Activated CD4-positive, alpha-beta T cell treated with anti-CD3 and anti-CD28 coated beads for 4 hours (primary cell): ENCODE measurements at regions not wholly inside any gene's neighbourhood (a gene's known extent, or its start where the extent isn't known, plus 50 kb on each side); places are given as distances from the start of the nearest gene placed in this dataset.

ENCODE experiments used
- DNase-seq, 2 donors: peaks; one replicate each; pipeline ENCODE4 v3.0.0-alpha.2; 2020

DNA sequence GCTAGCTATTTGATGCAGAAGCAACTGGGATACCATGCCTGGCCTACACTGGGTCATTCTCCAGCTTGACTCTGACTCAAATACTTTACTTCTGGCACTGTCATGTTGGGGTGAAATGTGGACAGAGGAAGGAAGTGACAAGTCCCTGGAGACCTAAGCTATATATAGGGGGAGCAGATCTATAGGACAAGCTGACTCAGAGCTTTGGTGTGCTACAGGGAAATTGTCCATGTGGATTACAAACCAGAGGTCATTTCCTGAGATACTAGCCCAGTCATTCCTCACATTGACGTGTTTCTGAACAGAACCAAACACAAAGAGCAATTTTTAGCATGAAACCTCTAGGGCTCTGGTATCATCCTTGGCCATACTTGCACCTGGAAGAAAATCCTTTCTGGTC lies 531.6 kb upstream of the CLINT1 start:
- no peak for DNase-seq

DNA sequence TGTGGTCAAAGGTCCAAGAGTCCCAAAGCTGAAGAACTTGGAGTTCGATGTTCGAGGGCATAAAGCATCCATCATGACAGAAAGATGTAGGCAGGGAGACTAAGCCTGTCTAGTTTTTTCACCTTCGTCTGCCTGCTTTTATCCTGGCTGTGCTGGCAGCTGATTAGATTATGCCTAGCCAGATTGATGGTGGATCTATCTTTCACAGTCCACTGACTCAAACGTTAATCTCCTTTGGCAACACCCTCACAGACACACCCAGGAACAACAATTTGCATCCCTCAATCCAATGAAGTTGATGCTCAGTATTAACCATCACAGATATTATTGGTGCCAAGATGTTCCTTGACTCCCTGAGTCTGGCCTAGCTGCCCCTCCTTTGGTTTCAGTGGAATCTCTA lies 530.8 kb upstream of the CLINT1 start:
- no peak for DNase-seq

GRCh38 chr5:158388021-158388420 lies 529.1 kb upstream of the CLINT1 start:
- no peak for DNase-seq

- DNase-seq: no peak
Measured at GRCh38 chr5:158387499-158387898, 528.6 kb upstream of the CLINT1 start.

- DNase-seq: no peak
Measured at GRCh38 chr5:158385982-158386381, 527.0 kb upstream of the CLINT1 start.

GRCh38 chr5:158384535-158385481 lies 525.9 kb upstream of the CLINT1 start:
- no peak for DNase-seq

DNA sequence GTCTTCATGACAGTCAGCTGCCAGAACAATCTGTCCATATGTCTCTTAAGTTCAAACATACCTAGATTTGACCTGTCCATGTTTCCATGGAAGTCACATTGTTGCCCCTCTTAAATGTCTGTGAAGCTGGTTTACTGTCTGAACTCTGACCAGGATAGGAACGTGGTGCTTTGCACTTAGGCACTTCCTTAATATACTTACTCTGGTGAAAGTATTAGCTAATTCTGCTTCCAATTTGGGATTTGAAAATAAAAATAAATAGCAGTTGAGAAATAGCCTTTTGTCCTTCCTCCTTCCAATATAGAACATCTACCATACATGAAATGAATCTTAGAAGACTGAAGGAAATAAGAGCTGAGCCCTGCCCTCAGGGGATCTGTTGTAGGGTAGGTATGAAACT lies 524.5 kb upstream of the CLINT1 start:
- no peak for DNase-seq

GRCh38 chr5:158382473-158382872 lies 523.5 kb upstream of the CLINT1 start:
- DNase-seq: no peak

- no peak for DNase-seq
Measured at GRCh38 chr5:158381614-158382160, 522.7 kb upstream of the CLINT1 start.

- DNase-seq: no peak
Measured at GRCh38 chr5:158380661-158381060, 521.7 kb upstream of the CLINT1 start.

- no peak for DNase-seq
Measured at GRCh38 chr5:158378931-158379330, 520.0 kb upstream of the CLINT1 start.

- DNase-seq: no peak
Measured at GRCh38 chr5:158376679-158377078, 517.7 kb upstream of the CLINT1 start.

- DNase-seq: no peak
Measured at GRCh38 chr5:158375531-158375930, 516.6 kb upstream of the CLINT1 start.

DNA sequence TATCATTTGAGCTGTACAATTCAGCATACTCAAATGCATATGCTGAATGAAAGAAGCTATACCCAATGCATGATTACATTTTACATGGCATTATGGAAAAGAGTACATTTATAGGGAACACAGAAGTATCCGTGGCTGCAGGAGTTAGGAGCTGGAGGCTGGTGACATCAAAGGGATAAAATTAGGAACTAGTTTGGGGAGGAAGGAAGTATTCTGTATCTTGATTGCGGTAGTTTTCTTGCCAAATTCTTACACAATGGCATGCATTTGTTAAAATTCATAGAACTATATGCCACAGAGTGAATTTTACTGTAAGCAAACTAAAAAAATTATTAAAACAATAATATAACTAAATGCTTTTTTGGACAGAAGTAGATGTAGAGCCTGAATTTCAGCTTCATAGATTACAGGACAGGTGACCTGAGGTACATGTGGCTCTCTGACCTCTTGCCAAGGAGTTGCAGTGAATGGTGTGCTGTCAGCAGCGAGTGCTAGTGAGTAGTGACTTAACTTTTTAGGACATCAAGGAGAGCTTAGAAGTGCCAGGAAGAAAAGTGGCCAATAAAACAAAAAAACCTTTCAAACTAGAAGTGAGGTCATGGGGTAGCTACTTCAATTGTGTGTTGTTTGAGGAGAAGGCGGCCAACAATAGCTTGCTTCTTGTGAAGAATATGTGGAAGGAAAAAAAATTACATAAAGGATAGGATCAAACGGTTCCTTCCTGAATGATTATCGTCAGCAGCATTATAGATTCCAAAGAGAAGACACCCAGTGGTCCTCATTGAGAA lies 514.9 kb upstream of the CLINT1 start:
- DNase-seq: no peak

- no peak for DNase-seq
Measured at GRCh38 chr5:158369241-158369640, 510.3 kb upstream of the CLINT1 start.

DNA sequence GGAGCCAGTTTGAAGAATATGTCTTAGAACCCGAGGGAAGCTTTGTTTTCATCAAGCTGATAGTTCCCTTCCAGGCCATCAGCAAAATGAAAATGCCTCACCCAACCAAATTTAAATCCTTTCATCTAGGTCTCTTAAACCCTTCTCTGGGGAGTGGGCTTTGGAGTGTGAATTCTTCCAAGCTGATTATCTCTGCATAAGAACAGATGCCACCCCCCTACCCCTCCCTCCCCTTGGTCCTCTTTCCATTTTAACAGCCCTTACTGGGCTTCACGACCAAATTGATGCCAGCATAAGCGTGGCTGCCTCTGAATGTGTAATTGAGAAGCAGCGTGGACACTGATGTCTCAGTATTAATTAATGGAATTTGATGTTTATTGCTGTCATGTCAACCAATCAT lies 509.7 kb upstream of the CLINT1 start:
- no peak for DNase-seq

DNA sequence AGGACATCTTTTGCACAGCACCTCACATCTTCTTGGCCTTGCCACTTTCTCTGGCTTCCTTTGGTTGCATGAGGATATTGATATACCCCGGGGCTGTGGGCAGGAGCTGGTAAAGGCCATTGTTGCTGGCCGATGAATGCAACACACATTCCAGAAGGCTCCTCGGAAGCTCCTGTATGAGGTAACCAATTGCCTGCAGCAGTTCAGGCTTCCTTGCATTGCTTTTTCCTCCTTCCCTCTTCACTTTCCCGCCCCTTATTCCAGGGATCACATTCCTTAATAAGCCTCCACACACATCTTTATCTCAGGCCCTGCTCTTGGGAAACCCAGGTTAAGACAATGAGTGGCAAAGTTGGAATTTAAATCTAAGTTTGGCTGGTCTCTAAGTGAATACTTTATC lies 505.4 kb upstream of the CLINT1 start:
- DNase-seq: no peak

DNA sequence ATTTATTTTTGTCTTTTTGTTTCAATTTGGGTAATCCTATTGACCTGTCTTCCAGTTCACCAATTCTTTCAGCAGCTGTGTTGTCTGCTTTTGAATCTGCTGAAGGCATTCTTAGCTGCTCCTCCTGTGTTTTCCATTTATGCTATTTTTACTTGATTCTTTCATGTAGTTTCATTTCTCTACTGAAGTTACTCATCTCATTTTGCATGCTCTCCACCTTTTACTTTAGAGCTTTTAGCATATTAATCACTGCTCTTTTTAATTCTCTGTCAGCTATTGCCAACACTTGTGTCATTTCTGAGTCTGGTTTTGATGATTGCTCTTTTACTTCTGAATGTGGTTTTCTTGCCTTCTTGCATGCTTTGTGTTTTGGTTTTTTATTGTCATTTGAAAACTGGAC lies 496.0 kb upstream of the CLINT1 start:
- DNase-seq: no peak

DNA sequence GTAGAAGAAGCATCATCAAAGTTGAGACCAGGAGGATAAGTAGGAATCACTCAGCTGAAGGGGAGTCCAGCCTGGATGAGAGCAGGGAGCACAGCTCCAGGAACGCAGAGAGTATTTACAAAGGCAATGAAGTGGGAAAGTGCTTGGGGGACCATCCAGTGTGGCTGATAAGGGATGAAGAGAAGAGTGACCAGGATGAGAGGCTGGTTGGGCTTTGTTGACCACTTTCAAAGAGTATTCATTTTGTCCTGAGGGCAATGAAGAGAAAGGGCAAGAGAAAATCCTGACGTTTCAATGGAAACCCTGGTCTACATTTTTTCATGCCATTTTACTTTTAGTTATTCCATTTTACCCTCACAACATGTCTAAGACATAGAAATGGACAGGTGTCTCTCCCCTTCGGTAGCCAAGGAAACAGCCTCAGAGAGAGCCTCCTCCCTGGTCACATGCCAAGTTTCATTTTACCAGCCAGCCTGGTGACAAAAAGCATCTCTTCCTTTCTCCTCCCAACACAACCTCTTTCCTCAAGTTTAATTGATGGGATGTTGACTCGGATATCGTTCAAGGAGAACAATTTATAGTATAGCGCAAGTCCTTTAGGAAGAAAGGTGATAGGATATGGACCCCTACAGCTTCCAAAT lies 492.7 kb upstream of the CLINT1 start:
- DNase-seq: no peak

DNA sequence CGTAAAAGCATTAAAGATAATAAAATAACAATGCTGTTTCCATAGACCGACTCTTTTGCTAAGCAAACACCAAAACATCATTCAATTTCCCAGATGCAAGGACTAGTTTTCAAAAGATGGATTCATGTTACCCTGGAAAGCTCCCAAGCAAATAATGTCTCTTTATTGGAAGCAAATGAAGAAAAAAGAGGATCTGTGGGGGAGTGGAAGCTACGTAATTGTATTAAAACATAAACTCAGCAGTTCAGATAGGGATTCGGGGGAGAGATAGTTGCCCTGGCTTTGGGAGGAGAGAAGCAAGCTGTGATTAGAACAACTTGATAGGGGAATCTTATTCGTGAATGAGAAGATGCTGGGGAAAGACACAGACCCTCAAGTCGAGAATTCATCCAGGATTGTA lies 491.0 kb upstream of the CLINT1 start:
- DNase-seq: no peak

- no peak for DNase-seq
Measured at GRCh38 chr5:158344376-158344775, 485.4 kb upstream of the CLINT1 start.

DNA sequence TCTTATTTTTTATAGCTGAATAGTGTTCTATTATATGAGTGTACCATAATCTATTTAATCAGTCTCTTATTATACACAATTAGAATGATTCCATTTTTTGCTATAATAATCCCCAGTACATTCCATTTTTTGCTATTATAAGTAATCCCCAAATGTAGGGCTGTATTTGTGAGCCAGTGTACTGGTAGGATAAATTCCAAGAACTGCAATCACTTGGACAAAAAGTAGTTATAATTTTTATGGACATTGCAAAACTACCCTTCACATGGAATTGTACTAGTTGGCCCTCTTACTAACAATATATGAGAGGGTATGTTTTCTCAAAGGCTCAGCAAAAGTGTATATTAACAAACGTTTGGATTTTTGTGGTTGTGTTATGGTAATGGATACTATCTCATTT lies 481.7 kb upstream of the CLINT1 start:
- no peak for DNase-seq

DNA sequence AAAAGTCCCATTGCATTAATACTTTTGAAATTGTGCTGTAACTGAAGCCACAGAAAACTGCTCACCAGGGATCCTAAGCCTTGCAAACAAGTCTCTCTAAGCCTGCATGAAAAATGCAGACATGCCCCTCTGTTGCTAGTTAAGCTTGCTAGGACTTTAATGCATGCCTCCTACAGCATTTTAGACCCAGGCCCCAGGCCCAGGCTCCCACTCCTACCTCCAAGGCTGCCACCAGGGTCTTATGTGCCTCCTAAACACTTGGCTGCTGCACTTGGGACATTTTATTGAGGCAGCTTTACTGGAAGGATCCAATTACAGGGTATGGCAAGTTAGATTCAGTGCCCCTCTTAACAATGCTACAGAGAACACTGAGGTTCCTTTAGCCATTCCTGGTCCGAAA lies 467.3 kb upstream of the CLINT1 start:
- DNase-seq: no peak
